ENCODE measurements at regions not wholly inside any gene's neighbourhood (a gene's known extent, or its start where the extent isn't known, plus 50 kb on each side); places are given as distances from the start of the nearest gene placed in this dataset.

- Mint-ChIP-seq H3K27ac (peak overlapping the region in 1 of 6 donors; percentile 21), H3K9me3 (peaks cover 9 to 17% (median 13%) of the 10 kb centered on the region in 7 donors), H3K27me3 (peaks cover 30 to 57% (median 44%) of the 10 kb centered on the region in 3 donors), H3K4me3 (no peak overlapping the region), H3K4me1 (peaks cover 2 to 11% (median 5%) of the 10 kb centered on the region in 3 donors), H3K36me3 (peaks cover 0 to 14% of the 10 kb centered on the region in 2 donors)
- DNase-seq (no peak), ATAC-seq (ENCODE audit: low read depth in 2 of 2) (no peak)
Measured at GRCh38 chr9:113742878-113743277, 133.2 kb upstream of the ZNF618 start.

DNA sequence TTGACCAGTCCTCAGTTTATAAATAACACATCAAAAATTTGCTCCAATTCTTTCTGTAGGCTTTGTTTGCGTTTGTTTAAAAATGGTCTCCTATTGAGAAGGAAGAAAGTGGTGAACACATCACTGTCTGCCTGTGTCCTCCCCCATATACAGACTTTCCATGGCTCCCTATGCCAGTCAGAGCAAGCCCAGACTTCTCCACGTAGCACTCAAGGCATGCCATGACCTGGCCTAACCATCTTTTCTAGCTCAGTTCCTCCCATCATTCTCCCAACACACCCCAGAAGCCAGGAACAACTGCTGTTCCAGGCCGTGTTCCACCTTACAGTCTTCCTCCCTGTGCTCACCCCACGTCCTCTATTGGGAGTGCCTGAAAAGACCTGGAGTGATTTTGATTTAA, 129.6 kb upstream of the ZNF618 start:
- Mint-ChIP-seq H3K4me3 (no peak overlapping the region), H3K9me3 (peaks cover 10 to 37% (median 21%) of the 10 kb centered on the region in 7 donors), H3K27ac (no peak overlapping the region), H3K4me1 (no peaks in the 10 kb centered on the region), H3K36me3 (peaks cover 0 to 8% of the 10 kb centered on the region in 2 donors), H3K27me3 (peaks cover 23 to 37% (median 34%) of the 10 kb centered on the region in 3 donors)
- no peak for ATAC-seq (ENCODE audit: low read depth in 2 of 2)
- no peak for DNase-seq

DNA sequence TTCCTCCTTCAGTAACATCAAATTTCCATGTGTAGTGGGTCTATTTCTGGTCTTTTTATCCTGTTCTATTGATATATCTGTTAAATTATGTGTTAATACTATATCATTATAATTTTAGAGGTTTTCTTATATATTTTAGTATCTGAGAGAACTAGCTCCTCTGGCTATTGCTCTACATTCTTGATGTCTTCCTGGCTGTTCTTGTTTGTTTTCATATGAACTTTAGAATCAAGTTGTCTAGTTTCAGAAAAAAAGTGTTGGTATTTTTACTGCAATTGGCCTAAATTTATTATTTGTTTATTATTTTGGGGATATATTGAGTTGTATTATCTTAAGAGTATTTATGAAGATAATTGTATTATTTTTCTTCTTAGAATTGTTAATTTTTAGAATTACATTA, 128.0 kb upstream of the ZNF618 start:
- DNase-seq (no peak), ATAC-seq (ENCODE audit: low read depth in 2 of 2) (no peak)
- Mint-ChIP-seq H3K27me3 (peaks cover 29 to 42% (median 31%) of the 10 kb centered on the region in 3 donors), H3K9me3 (peaks cover 10 to 37% (median 21%) of the 10 kb centered on the region in 7 donors), H3K4me1 (no peaks in the 10 kb centered on the region), H3K36me3 (peaks cover 0 to 8% of the 10 kb centered on the region in 2 donors), H3K4me3 (no peak overlapping the region), H3K27ac (no peak overlapping the region)

- no peak for ATAC-seq (ENCODE audit: low read depth in 2 of 2)
- Mint-ChIP-seq H3K9me3 (peaks cover 7 to 24% (median 12%) of the 10 kb centered on the region in 7 donors), H3K27me3 (peaks cover 23 to 46% (median 43%) of the 10 kb centered on the region in 3 donors), H3K27ac (peak overlapping the region in 1 of 6 donors; percentile 94), H3K4me3 (no peak overlapping the region), H3K36me3 (no peaks in the 10 kb centered on the region), H3K4me1 (peaks cover 5 to 9% (median 7%) of the 10 kb centered on the region in 3 donors)
- no peak for DNase-seq
Measured at GRCh38 chr9:113753398-113754119, 122.5 kb upstream of the ZNF618 start.

DNA sequence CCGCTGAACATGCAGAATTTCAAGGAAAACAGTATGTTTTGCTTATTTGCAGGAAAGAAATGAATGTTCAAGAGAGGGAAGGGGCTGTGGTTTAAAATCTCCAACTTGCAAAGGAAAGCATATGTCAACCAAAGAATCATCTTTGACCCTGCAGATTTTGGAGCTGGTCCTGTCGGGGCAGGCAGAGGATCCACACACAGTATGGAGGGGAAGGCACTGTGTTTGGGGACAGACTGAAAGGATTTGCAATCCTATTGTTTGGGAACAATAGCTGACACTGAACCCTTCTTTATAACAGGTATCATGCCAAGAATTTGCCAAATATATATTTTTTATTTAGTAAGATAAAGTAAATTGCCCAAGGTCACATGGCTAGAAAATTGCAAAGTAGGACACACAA, 121.4 kb upstream of the ZNF618 start:
- Mint-ChIP-seq H3K27ac (no peak overlapping the region), H3K36me3 (peaks cover 9% of the 10 kb centered on the region in 2 donors), H3K4me1 (peaks cover 5 to 9% (median 7%) of the 10 kb centered on the region in 3 donors), H3K27me3 (peaks cover 28 to 55% (median 47%) of the 10 kb centered on the region in 3 donors), H3K9me3 (peaks cover 5 to 23% (median 10%) of the 10 kb centered on the region in 7 donors), H3K4me3 (no peak overlapping the region)
- DNase-seq (no peak), ATAC-seq (ENCODE audit: low read depth in 2 of 2) (no peak)

GRCh38 chr9:113755433-113755832, 120.7 kb upstream of the ZNF618 start:
- DNase-seq: no peak
- Mint-ChIP-seq H3K4me3 (no peak overlapping the region), H3K27me3 (peaks cover 28 to 55% (median 48%) of the 10 kb centered on the region in 3 donors), H3K4me1 (peaks cover 5 to 9% (median 7%) of the 10 kb centered on the region in 3 donors), H3K27ac (no peak overlapping the region), H3K9me3 (peaks cover 5 to 22% (median 10%) of the 10 kb centered on the region in 7 donors), H3K36me3 (peaks cover 9% of the 10 kb centered on the region in 2 donors)
- no peak for ATAC-seq (ENCODE audit: low read depth in 2 of 2)

GRCh38 chr9:113756476-113757192, 119.5 kb upstream of the ZNF618 start:
- H3K27me3 Mint-ChIP-seq: peaks cover 30 to 48% (median 47%) of the 10 kb centered on the region in 3 donors
- no peak overlapping the region for H3K27ac Mint-ChIP-seq
- peaks cover 9% of the 10 kb centered on the region in 2 donors for H3K36me3 Mint-ChIP-seq
- H3K4me1 Mint-ChIP-seq: peaks cover 5 to 9% (median 7%) of the 10 kb centered on the region in 3 donors
- DNase-seq: no peak
- peaks cover 3 to 27% (median 10%) of the 10 kb centered on the region in 7 donors for H3K9me3 Mint-ChIP-seq
- peak in 1 of 2 donors; percentile 27 for ATAC-seq (ENCODE audit: low read depth in 2 of 2)
- no peak overlapping the region for H3K4me3 Mint-ChIP-seq

- no peak for ATAC-seq (ENCODE audit: low read depth in 2 of 2)
- H3K4me3 Mint-ChIP-seq: no peak overlapping the region
- no peaks in the 10 kb centered on the region for H3K4me1 Mint-ChIP-seq
- no peak for DNase-seq
- H3K27ac Mint-ChIP-seq: no peak overlapping the region
- H3K36me3 Mint-ChIP-seq: peaks cover 14 to 18% of the 10 kb centered on the region in 2 donors
- peaks cover 25 to 41% (median 37%) of the 10 kb centered on the region in 3 donors for H3K27me3 Mint-ChIP-seq
- peaks cover 8 to 54% (median 16%) of the 10 kb centered on the region in 7 donors for H3K9me3 Mint-ChIP-seq
Measured at GRCh38 chr9:113763429-113763828, 112.7 kb upstream of the ZNF618 start.

DNA sequence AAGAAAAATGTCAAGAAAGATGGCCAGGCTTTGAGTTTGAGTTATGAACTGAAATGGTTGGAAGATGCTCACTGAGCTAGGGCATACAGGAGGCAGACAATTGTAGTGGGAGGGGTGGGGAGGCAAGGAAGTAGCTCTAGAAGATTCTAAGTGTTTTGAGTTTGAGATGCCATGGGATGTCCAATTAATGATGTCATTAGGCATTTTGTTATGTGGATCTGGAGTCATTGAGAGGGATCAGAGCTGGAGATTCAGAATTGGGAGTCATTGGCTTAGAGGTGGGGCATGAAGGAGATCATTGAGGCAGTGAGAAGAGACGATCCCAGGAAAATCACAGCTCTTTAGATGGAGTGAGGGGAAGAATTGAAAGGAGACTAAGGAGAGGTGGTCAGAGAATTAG, 111.5 kb upstream of the ZNF618 start:
- Mint-ChIP-seq H3K9me3 (peaks cover 2 to 44% (median 13%) of the 10 kb centered on the region in 7 donors), H3K36me3 (peaks cover 5 to 9% of the 10 kb centered on the region in 2 donors), H3K4me1 (no peaks in the 10 kb centered on the region), H3K4me3 (peak overlapping the region in 1 of 8 donors; percentile 2), H3K27ac (no peak overlapping the region), H3K27me3 (peaks cover 25 to 39% (median 35%) of the 10 kb centered on the region in 3 donors)
- no peak for ATAC-seq (ENCODE audit: low read depth in 2 of 2)
- DNase-seq: no peak

DNA sequence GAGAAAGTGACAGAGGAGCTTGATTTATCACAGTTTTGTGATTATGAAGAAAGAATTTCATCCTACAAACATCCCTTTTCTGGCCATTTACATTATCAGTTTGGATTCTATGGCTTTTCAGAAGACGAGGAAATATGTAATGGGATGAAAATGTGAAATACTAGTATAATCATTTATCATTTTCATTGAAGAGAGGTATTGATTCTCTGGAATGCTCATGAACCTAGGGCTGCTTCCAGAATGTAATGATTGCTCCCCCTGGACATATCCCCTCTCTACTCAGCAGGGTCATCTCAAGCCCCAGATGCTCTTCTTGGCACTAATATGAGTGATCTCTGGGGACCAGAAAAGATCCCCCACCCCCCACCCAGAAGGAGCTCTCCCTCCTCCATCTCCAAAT, 106.7 kb upstream of the ZNF618 start:
- no peak for DNase-seq
- Mint-ChIP-seq H3K27ac (no peak overlapping the region), H3K4me3 (no peak overlapping the region), H3K36me3 (peaks cover 5 to 9% of the 10 kb centered on the region in 2 donors), H3K9me3 (peaks cover 2 to 29% (median 12%) of the 10 kb centered on the region in 7 donors), H3K27me3 (peaks cover 16 to 29% (median 22%) of the 10 kb centered on the region in 3 donors), H3K4me1 (peaks cover 0 to 12% (median 9%) of the 10 kb centered on the region in 3 donors)
- no peak for ATAC-seq (ENCODE audit: low read depth in 2 of 2)

GRCh38 chr9:113770396-113770795, 105.7 kb upstream of the ZNF618 start:
- Mint-ChIP-seq H3K27me3 (peaks cover 9 to 19% (median 14%) of the 10 kb centered on the region in 3 donors), H3K4me3 (no peak overlapping the region)

GRCh38 chr9:113771199-113771598, 104.9 kb upstream of the ZNF618 start:
- Mint-ChIP-seq H3K4me3 (no peak overlapping the region), H3K27ac (peak overlapping the region in 1 of 6 donors; percentile 46), H3K9me3 (peaks cover 7 to 29% (median 12%) of the 10 kb centered on the region in 7 donors), H3K36me3 (peaks cover 4 to 7% of the 10 kb centered on the region in 2 donors), H3K4me1 (peaks cover 0 to 14% (median 13%) of the 10 kb centered on the region in 3 donors), H3K27me3 (peaks cover 9 to 15% (median 12%) of the 10 kb centered on the region in 3 donors)
- ATAC-seq (ENCODE audit: low read depth in 2 of 2) (no peak), DNase-seq (no peak)

More at GRCh38 chr9:113770396-113770795, 105.7 kb upstream of the ZNF618 start:
- no peak for DNase-seq
- H3K36me3 Mint-ChIP-seq: peaks cover 5 to 9% of the 10 kb centered on the region in 2 donors
- no peak for ATAC-seq (ENCODE audit: low read depth in 2 of 2)
- peaks cover 0 to 14% (median 13%) of the 10 kb centered on the region in 3 donors for H3K4me1 Mint-ChIP-seq
- H3K27ac Mint-ChIP-seq: no peak overlapping the region
- peaks cover 7 to 37% (median 13%) of the 10 kb centered on the region in 7 donors for H3K9me3 Mint-ChIP-seq

DNA sequence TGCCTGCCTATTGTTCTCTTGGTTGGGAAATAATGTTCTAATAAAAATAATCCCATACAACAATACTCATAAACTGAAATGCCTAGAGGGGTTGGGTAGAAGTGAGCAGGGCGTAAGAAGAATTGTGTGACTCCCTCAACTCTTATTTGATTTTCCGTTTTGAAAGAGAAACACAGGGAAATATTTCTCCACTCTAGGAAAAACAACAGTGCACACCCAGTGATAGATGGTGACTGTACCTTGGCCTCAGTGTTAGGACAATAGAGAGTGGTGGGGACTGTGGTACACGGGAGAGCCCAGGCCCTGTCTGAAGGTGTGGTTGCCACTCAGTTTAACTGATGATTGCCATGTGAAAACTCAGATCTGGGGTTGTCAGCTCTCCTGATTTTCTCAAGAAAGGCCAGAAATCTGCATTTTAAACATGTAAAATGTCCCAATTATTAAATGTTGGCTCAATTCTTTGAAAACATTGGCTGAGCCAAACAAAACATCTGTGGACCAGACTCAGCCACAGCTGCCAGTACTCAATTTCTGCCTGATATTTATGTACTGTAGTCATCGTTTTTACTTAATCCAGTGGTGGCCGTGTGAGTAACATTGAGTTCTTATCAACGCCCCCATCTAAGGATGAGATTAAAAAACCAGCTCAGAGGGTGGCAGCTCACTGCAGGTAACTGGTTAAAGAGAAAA, 103.8 kb upstream of the ZNF618 start:
- no peaks in the 10 kb centered on the region for H3K36me3 Mint-ChIP-seq
- peaks cover 8 to 22% (median 9%) of the 10 kb centered on the region in 3 donors for H3K27me3 Mint-ChIP-seq
- ATAC-seq (ENCODE audit: low read depth in 2 of 2): no peak
- H3K27ac Mint-ChIP-seq: no peak overlapping the region
- DNase-seq: no peak
- H3K4me3 Mint-ChIP-seq: no peak overlapping the region
- H3K9me3 Mint-ChIP-seq: peaks cover 0 to 20% (median 5%) of the 10 kb centered on the region in 7 donors
- H3K4me1 Mint-ChIP-seq: peaks cover 0 to 14% (median 13%) of the 10 kb centered on the region in 3 donors
